Subcutaneous abdominal adipose tissue (tissue), 5 donors: ENCODE measurements at regions not wholly inside any gene's neighbourhood (a gene's known extent, or its start where the extent isn't known, plus 50 kb on each side); places are given as distances from the start of the nearest gene placed in this dataset.

ENCODE experiments used
- H3K27ac ChIP-seq: one replicate; pipeline ENCODE4 v1.7.0; 2013; ENCODE audit warnings: low read depth, mild to moderate bottlenecking, inconsistent platforms, low read length, moderate library complexity
- H3K27me3 ChIP-seq, 5 donors: one replicate each; pipeline ENCODE4 v1.7.0; 2013; ENCODE audit warnings: low read length in 5 of 5, inconsistent platforms in 1 of 5; ENCODE audit not compliant: control insufficient read depth in 5 of 5, insufficient read depth in 4 of 5
- H3K36me3 ChIP-seq, 5 donors: one replicate each; pipeline ENCODE4 v1.7.0; 2013; ENCODE audit warnings: low read length in 5 of 5; ENCODE audit not compliant: control insufficient read depth in 5 of 5, insufficient read depth in 5 of 5
- H3K4me1 ChIP-seq, 5 donors: one replicate each; pipeline ENCODE4 v1.7.0; 2013; ENCODE audit warnings: low read length in 5 of 5, mild to moderate bottlenecking in 3 of 5, moderate library complexity in 1 of 5; ENCODE audit not compliant: control insufficient read depth in 5 of 5, insufficient read depth in 5 of 5
- H3K4me3 ChIP-seq, 5 donors: one replicate each; pipeline ENCODE4 v1.7.0; 2013; ENCODE audit warnings: low read length in 5 of 5, low read depth in 1 of 5
- H3K9ac ChIP-seq, 5 donors: one replicate each; pipeline ENCODE4 v1.7.0; 2013; ENCODE audit warnings: low read length in 5 of 5, mild to moderate bottlenecking in 4 of 5, moderate library complexity in 3 of 5
- H3K9me3 ChIP-seq, 5 donors: one replicate each; pipeline ENCODE4 v1.7.0; 2013; ENCODE audit warnings: low read length in 5 of 5; ENCODE audit not compliant: control insufficient read depth in 5 of 5
- donor health status: healthy.
- donor health status: healthy.
- donor health status: healthy.
- donor health status: healthy.
- donor health status: healthy.

- H3K9me3 ChIP-seq: no peaks in the 10 kb centered on the region
- no peak overlapping the region for H3K9ac ChIP-seq
- no peaks in the 10 kb centered on the region for H3K36me3 ChIP-seq
- peaks cover 0 to 5% (median 0%) of the 10 kb centered on the region in 5 donors for H3K27me3 ChIP-seq
- no peak overlapping the region for H3K27ac ChIP-seq
- no peak overlapping the region for H3K4me3 ChIP-seq
- H3K4me1 ChIP-seq: no peaks in the 10 kb centered on the region
Observed at GRCh38 chr3:135348690-135349089, 553.6 kb downstream of the EPHB1 start.

- Histone ChIP-seq H3K4me3 (no peak overlapping the region), H3K36me3 (no peaks in the 10 kb centered on the region), H3K27ac (no peak overlapping the region), H3K4me1 (no peaks in the 10 kb centered on the region), H3K9me3 (no peaks in the 10 kb centered on the region), H3K27me3 (peaks cover 0 to 5% (median 0%) of the 10 kb centered on the region in 5 donors), H3K9ac (no peak overlapping the region)
Observed at GRCh38 chr3:135349254-135349948, 554.3 kb downstream of the EPHB1 start.

GRCh38 chr3:135352213-135352612, 557.2 kb downstream of the EPHB1 start:
- Histone ChIP-seq H3K27me3 (peaks cover 0 to 5% (median 0%) of the 10 kb centered on the region in 5 donors), H3K4me1 (no peaks in the 10 kb centered on the region), H3K9ac (no peak overlapping the region), H3K27ac (no peak overlapping the region), H3K4me3 (no peak overlapping the region), H3K9me3 (peaks cover 0 to 5% (median 3%) of the 10 kb centered on the region in 5 donors), H3K36me3 (no peaks in the 10 kb centered on the region)

GRCh38 chr3:135362889-135363288, 567.8 kb downstream of the EPHB1 start:
- no peaks in the 10 kb centered on the region for H3K27me3 ChIP-seq
- H3K9ac ChIP-seq: no peak overlapping the region
- H3K4me3 ChIP-seq: no peak overlapping the region
- no peaks in the 10 kb centered on the region for H3K36me3 ChIP-seq
- H3K4me1 ChIP-seq: no peaks in the 10 kb centered on the region
- no peak overlapping the region for H3K27ac ChIP-seq
- H3K9me3 ChIP-seq: no peaks in the 10 kb centered on the region

GRCh38 chr3:135364676-135365075, 569.6 kb downstream of the EPHB1 start:
- no peak overlapping the region for H3K9ac ChIP-seq
- H3K36me3 ChIP-seq: no peaks in the 10 kb centered on the region
- no peak overlapping the region for H3K4me3 ChIP-seq
- H3K27ac ChIP-seq: no peak overlapping the region
- no peaks in the 10 kb centered on the region for H3K4me1 ChIP-seq
- H3K9me3 ChIP-seq: no peaks in the 10 kb centered on the region
- H3K27me3 ChIP-seq: no peaks in the 10 kb centered on the region

- Histone ChIP-seq H3K27ac (no peak overlapping the region), H3K4me1 (no peaks in the 10 kb centered on the region), H3K9ac (no peak overlapping the region), H3K4me3 (no peak overlapping the region), H3K27me3 (no peaks in the 10 kb centered on the region), H3K36me3 (no peaks in the 10 kb centered on the region), H3K9me3 (no peaks in the 10 kb centered on the region)
Observed at GRCh38 chr3:135366816-135367215, 571.8 kb downstream of the EPHB1 start.

GRCh38 chr3:135368316-135368715, 573.3 kb downstream of the EPHB1 start:
- H3K9me3 ChIP-seq: no peaks in the 10 kb centered on the region
- H3K27me3 ChIP-seq: no peaks in the 10 kb centered on the region
- no peaks in the 10 kb centered on the region for H3K4me1 ChIP-seq
- H3K27ac ChIP-seq: no peak overlapping the region
- no peak overlapping the region for H3K4me3 ChIP-seq
- no peaks in the 10 kb centered on the region for H3K36me3 ChIP-seq
- no peak overlapping the region for H3K9ac ChIP-seq

- Histone ChIP-seq H3K36me3 (no peaks in the 10 kb centered on the region), H3K4me3 (no peak overlapping the region), H3K9ac (no peak overlapping the region), H3K27ac (no peak overlapping the region), H3K4me1 (no peaks in the 10 kb centered on the region), H3K27me3 (no peaks in the 10 kb centered on the region), H3K9me3 (no peaks in the 10 kb centered on the region)
Observed at GRCh38 chr3:135368781-135369180, 573.7 kb downstream of the EPHB1 start.

- Histone ChIP-seq H3K4me1 (no peaks in the 10 kb centered on the region), H3K36me3 (no peaks in the 10 kb centered on the region), H3K27me3 (no peaks in the 10 kb centered on the region), H3K4me3 (no peak overlapping the region), H3K9me3 (no peaks in the 10 kb centered on the region), H3K9ac (no peak overlapping the region), H3K27ac (no peak overlapping the region)
Observed at GRCh38 chr3:135374571-135374970, 579.5 kb downstream of the EPHB1 start.

GRCh38 chr3:135382188-135382587, 583.3 kb upstream of the PPP2R3A start:
- no peaks in the 10 kb centered on the region for H3K27me3 ChIP-seq
- H3K9ac ChIP-seq: no peak overlapping the region
- no peak overlapping the region for H3K27ac ChIP-seq
- no peaks in the 10 kb centered on the region for H3K36me3 ChIP-seq
- H3K4me3 ChIP-seq: no peak overlapping the region
- H3K4me1 ChIP-seq: no peaks in the 10 kb centered on the region
- H3K9me3 ChIP-seq: peaks cover 0 to 3% (median 0%) of the 10 kb centered on the region in 5 donors
